ENCODE measurements at regions not wholly inside any gene's neighbourhood (a gene's known extent, or its start where the extent isn't known, plus 50 kb on each side); places are given as distances from the start of the nearest gene placed in this dataset.

DNA sequence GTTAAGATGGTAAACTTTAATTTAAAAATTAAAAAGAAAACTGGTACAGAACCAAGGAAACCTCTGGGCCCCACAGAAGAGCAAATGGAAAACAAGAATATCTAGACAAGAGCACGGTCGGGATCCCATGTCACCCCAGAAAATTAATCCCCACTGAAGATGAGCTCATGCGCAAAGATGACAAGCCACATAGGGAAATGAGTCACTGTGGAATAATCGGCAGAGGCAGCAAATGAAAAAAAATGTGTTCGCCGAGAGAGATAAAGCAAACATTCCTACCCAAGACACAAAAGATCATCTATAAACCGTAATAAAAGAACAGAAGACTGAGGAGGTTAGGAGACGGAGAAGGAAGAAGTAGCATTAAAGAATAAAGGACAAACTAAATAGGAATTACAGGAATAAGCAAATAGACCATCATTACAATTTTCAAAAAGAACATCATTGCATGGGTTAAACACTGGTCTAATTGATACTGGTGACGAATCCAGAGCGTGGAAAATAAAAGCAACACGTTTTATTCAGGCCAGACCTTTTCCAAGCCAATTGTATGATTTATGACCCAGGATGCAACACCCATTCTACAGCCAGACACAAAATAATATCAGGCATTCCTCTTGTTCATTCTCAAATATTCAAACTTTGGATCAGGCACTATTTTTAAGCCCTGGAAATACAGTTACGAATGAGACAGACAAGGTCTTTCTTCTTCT is 138.0 kb upstream of the ARID1B start:
- WGBS, 2 donors: 90 to 93% methylated on average over 12 of the region's 12 CpGs
- Histone ChIP-seq H3K36me3 (replicated peaks in 1 of 2; ENCODE audit: insufficient read depth in 1 of 2, low read depth in 2 of 2) (no peaks in the 10 kb centered on the region), H3K27ac (no peak overlapping the region), H3K4me3 (no peak overlapping the region), H3K9me3 (no peaks in the 10 kb centered on the region), H3K4me1 (peaks cover 14% of the 10 kb centered on the region), H3K27me3 (no peaks in the 10 kb centered on the region)
- ATAC-seq: no peak
- no peak for TF ChIP-seq POLR2A (IDR thresholded peaks at IDR 0.05)
- intact Hi-C loops (cut with DNase I): no loop called here
- no peak for DNase-seq

DNA sequence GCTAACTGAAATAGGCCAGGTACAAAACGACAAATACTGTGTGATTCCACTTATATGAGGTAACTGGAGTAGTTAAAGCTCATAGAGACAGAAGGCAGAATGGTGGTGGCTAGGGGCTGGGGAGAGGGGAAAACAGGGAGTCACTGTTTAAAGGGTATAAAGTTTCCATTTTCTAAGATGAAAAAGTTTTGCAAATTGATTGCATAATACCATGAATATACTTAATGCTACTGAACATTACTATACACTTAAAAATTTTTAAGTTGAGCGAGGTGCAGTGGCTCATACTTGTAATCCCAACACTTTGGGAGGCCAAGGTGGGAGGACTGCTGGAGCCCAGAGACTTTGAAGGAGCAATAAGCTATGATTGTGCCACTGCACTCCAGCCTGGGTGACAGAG is 138.6 kb upstream of the ARID1B start:
- Histone ChIP-seq H3K36me3 (replicated peaks in 1 of 2; ENCODE audit: insufficient read depth in 1 of 2, low read depth in 2 of 2) (no peaks in the 10 kb centered on the region), H3K27ac (no peak overlapping the region), H3K4me1 (peaks cover 14% of the 10 kb centered on the region), H3K4me3 (no peak overlapping the region), H3K27me3 (no peaks in the 10 kb centered on the region), H3K9me3 (no peaks in the 10 kb centered on the region)
- intact Hi-C loops (cut with DNase I): no loop called here
- no peak for DNase-seq
- no peak for ATAC-seq
- TF ChIP-seq CTCF (IDR thresholded peaks at IDR 0.05): no peak
- TF ChIP-seq POLR2A (IDR thresholded peaks at IDR 0.05): no peak
- WGBS, 2 donors: 91 to 98% methylated on average over 2 of the region's 2 CpGs

GRCh38 chr6:156634951-156635371 is 142.2 kb upstream of the ARID1B start:
- Histone ChIP-seq H3K36me3 (replicated peaks in 1 of 2; ENCODE audit: insufficient read depth in 1 of 2, low read depth in 2 of 2) (no peaks in the 10 kb centered on the region), H3K9me3 (no peaks in the 10 kb centered on the region), H3K27me3 (no peaks in the 10 kb centered on the region), H3K4me3 (no peak overlapping the region), H3K27ac (no peak overlapping the region), H3K4me1 (peaks cover 14% of the 10 kb centered on the region)
- DNase-seq (peak in 1 of 4 donors; percentile 13), ATAC-seq (no peak)
- intact Hi-C loops (cut with DNase I): no loop called here
- TF ChIP-seq POLR2A (IDR thresholded peaks at IDR 0.05) (no peak), CTCF (IDR thresholded peaks at IDR 0.05) (no peak)
- 37 to 59% methylated on average over 9 of the region's 9 CpGs for WGBS, 2 donors

- intact Hi-C loops (cut with DNase I): no loop called here
- Histone ChIP-seq H3K4me1 (peaks cover 14% of the 10 kb centered on the region), H3K36me3 (replicated peaks in 1 of 2; ENCODE audit: insufficient read depth in 1 of 2, low read depth in 2 of 2) (no peaks in the 10 kb centered on the region), H3K9me3 (no peaks in the 10 kb centered on the region), H3K27ac (no peak overlapping the region), H3K4me3 (no peak overlapping the region), H3K27me3 (no peaks in the 10 kb centered on the region)
- 84 to 98% methylated on average over 4 of the region's 4 CpGs for WGBS, 2 donors
- DNase-seq: no peak
- TF ChIP-seq POLR2A (IDR thresholded peaks at IDR 0.05): no peak
- no peak for TF ChIP-seq CTCF (IDR thresholded peaks at IDR 0.05)
- no peak for ATAC-seq
Measured at GRCh38 chr6:156634048-156634447, 143.1 kb upstream of the ARID1B start.

GRCh38 chr6:156633291-156633690 is 143.9 kb upstream of the ARID1B start:
- H3K4me3 ChIP-seq: no peak overlapping the region
- 92 to 95% methylated on average over 9 to 11 of the region's 11 CpGs for WGBS, 2 donors
- TF ChIP-seq POLR2A (IDR thresholded peaks at IDR 0.05) (no peak), CTCF (IDR thresholded peaks at IDR 0.05) (no peak)
- no peaks in the 10 kb centered on the region for H3K9me3 ChIP-seq
- DNase-seq (no peak), ATAC-seq (no peak)
- intact Hi-C loops (cut with DNase I): no loop called here
- no peaks in the 10 kb centered on the region for H3K27me3 ChIP-seq
- H3K36me3 ChIP-seq (replicated peaks in 1 of 2; ENCODE audit: insufficient read depth in 1 of 2, low read depth in 2 of 2): no peaks in the 10 kb centered on the region
- peaks cover 14% of the 10 kb centered on the region for H3K4me1 ChIP-seq
- H3K27ac ChIP-seq: no peak overlapping the region

Measured in body of pancreas (tissue), 4 donors.